ENCODE measurements at regions not wholly inside any gene's neighbourhood (a gene's known extent, or its start where the extent isn't known, plus 50 kb on each side); places are given as distances from the start of the nearest gene placed in this dataset.

DNA sequence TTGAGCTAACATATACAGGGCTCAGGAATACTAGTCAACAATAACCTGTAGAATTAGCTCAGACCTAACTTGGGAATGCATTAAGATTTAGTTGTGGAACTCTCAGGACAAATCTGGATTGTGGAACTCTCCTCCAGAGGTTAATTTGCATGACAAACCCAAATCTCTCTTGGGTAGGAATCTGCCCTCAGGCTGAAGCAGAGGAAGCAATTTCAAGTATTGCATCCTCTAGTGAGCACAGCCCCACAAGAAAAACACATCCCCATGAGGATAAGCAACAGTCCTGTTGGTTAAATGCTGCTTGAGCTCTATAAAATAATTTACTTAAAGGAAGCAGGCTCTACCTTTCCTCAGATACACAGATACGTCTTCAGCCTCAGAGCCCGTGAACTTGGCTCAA is 170.9 kb upstream of the STXBP5 start:
- ChIA-PET POLR2A (no interaction called here), CTCF (ENCODE audit: low intra/inter-chr PET ratio, low total read pairs) (no interaction called here)
- TF ChIP-seq ZSCAN25 (CRISPR knock-in tag; IDR thresholded peaks at IDR 0.05) (no peak), ZFP37 (CRISPR knock-in tag; IDR thresholded peaks at IDR 0.05; ENCODE audit: borderline replicate concordance) (no peak)
- TF ChIP-seq, protein P1, sequence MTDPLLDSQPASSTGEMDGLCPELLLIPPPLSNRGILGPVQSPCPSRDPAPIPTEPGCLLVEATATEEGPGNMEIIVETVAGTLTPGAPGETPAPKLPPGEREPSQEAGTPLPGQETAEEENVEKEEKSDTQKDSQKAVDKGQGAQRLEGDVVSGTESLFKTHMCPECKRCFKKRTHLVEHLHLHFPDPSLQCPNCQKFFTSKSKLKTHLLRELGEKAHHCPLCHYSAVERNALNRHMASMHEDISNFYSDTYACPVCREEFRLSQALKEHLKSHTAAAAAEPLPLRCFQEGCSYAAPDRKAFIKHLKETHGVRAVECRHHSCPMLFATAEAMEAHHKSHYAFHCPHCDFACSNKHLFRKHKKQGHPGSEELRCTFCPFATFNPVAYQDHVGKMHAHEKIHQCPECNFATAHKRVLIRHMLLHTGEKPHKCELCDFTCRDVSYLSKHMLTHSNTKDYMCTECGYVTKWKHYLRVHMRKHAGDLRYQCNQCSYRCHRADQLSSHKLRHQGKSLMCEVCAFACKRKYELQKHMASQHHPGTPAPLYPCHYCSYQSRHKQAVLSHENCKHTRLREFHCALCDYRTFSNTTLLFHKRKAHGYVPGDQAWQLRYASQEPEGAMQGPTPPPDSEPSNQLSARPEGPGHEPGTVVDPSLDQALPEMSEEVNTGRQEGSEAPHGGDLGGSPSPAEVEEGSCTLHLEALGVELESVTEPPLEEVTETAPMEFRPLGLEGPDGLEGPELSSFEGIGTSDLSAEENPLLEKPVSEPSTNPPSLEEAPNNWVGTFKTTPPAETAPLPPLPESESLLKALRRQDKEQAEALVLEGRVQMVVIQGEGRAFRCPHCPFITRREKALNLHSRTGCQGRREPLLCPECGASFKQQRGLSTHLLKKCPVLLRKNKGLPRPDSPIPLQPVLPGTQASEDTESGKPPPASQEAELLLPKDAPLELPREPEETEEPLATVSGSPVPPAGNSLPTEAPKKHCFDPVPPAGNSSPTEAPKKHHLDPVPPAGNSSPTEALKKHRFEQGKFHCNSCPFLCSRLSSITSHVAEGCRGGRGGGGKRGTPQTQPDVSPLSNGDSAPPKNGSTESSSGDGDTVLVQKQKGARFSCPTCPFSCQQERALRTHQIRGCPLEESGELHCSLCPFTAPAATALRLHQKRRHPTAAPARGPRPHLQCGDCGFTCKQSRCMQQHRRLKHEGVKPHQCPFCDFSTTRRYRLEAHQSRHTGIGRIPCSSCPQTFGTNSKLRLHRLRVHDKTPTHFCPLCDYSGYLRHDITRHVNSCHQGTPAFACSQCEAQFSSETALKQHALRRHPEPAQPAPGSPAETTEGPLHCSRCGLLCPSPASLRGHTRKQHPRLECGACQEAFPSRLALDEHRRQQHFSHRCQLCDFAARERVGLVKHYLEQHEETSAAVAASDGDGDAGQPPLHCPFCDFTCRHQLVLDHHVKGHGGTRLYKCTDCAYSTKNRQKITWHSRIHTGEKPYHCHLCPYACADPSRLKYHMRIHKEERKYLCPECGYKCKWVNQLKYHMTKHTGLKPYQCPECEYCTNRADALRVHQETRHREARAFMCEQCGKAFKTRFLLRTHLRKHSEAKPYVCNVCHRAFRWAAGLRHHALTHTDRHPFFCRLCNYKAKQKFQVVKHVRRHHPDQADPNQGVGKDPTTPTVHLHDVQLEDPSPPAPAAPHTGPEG (CRISPR knock-in tag; IDR thresholded peaks at IDR 0.05), result no peak
- in situ Hi-C loops (cut with HindIII; ENCODE audit: extremely low pct_ligation_motif_present, low pct_unique_long_range_greater_than_20kb) (no loop called here), intact Hi-C loops (cut with micrococcal nuclease; ENCODE audit: unreplicated experiment) (no loop called here)
- H3K27me3 ChIP-seq (ENCODE audit: control insufficient read depth in 1 of 2, insufficient read depth in 2 of 2, low read length in 2 of 2), result no peaks in the 10 kb centered on the region; a peak in 1 of 5 replicates
- no peaks in the 10 kb centered on the region for H3K4me1 ChIP-seq (ENCODE audit: insufficient read depth, low read length)
- H2AFZ ChIP-seq (ENCODE audit: low read length), result no peak overlapping the region
- no peaks in the 10 kb centered on the region for H4K20me1 ChIP-seq (ENCODE audit: insufficient read depth, low read length)
- no peak overlapping the region for H3K4me2 ChIP-seq (ENCODE audit: low read depth, low read length)
- H3K4me3 ChIP-seq (replicated peaks in 1 of 3; ENCODE audit: insufficient read depth in 1 of 3, low read depth in 2 of 3, low read length in 3 of 3), result no peak overlapping the region
- no peaks in the 10 kb centered on the region for H3K79me2 ChIP-seq (ENCODE audit: insufficient read depth, low read length)
- no peak for ATAC-seq
- H3K9me3 ChIP-seq (ENCODE audit: low read length), result no peaks in the 10 kb centered on the region
- no peak for FAIRE-seq
- no peak overlapping the region for H3K27ac ChIP-seq (ENCODE audit: extremely low read length, insufficient read depth, low read length)
- WGBS (ENCODE audit: low lambda C conversion rate), result 0% methylated on average over 2 of the region's 2 CpGs
- H3K9ac ChIP-seq (ENCODE audit: insufficient read depth, low read depth, low read length), result no peak overlapping the region
- no peak for DNase-seq (ENCODE audit: low spot score)
- H3K36me3 ChIP-seq (replicated peaks in 1 of 2; ENCODE audit: control insufficient read depth in 1 of 2, insufficient read depth in 2 of 2, low read length in 2 of 2), result no peaks in the 10 kb centered on the region
- BruUV-seq (replicated peaks), result no TSS peak

DNA sequence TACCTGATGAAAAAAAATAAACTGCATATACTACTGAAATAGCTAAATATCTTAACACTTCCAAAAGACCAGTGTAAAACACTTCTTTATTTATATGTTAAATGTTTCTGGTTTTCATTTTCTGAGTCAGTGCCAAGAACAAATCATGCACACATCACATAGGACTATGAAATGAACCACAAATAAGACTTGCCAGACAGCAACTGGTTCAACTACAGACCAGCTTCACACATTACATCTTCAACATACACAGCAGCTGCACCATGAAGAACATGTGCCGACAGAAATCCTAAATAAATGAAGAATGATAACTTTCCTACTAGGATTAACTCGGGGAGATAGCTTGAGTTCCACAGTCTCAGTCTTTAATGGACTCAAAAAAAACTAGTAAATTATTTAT is 168.3 kb upstream of the STXBP5 start:
- no peak for TF ChIP-seq IKZF4 (CRISPR knock-in tag; IDR thresholded peaks at IDR 0.05; ENCODE audit: borderline replicate concordance, low read depth, not compliant biosample characterization)
- Histone ChIP-seq H3K4me1 (ENCODE audit: insufficient read depth, low read length) (no peaks in the 10 kb centered on the region), H3K79me2 (ENCODE audit: insufficient read depth, low read length) (no peaks in the 10 kb centered on the region), H2AFZ (ENCODE audit: low read length) (no peak overlapping the region), H3K36me3 (replicated peaks in 1 of 2; ENCODE audit: control insufficient read depth in 1 of 2, insufficient read depth in 2 of 2, low read length in 2 of 2) (no peaks in the 10 kb centered on the region), H3K27me3 (ENCODE audit: control insufficient read depth in 1 of 2, insufficient read depth in 2 of 2, low read length in 2 of 2) (no peaks in the 10 kb centered on the region; a peak in 2 of 5 replicates), H3K4me2 (ENCODE audit: low read depth, low read length) (no peak overlapping the region), H3K9ac (ENCODE audit: insufficient read depth, low read depth, low read length) (no peak overlapping the region), H3K9me3 (ENCODE audit: low read length) (no peaks in the 10 kb centered on the region), H3K27ac (ENCODE audit: extremely low read length, insufficient read depth, low read length) (no peak overlapping the region), H4K20me1 (ENCODE audit: insufficient read depth, low read length) (no peaks in the 10 kb centered on the region), H3K4me3 (replicated peaks in 1 of 3; ENCODE audit: insufficient read depth in 1 of 3, low read depth in 2 of 3, low read length in 3 of 3) (no peak overlapping the region)
- intact Hi-C loops (cut with micrococcal nuclease; ENCODE audit: unreplicated experiment) (no loop called here), in situ Hi-C loops (cut with HindIII; ENCODE audit: extremely low pct_ligation_motif_present, low pct_unique_long_range_greater_than_20kb) (no loop called here)
- FAIRE-seq (no peak), ATAC-seq (no peak), DNase-seq (ENCODE audit: low spot score) (no peak)
- CTCF ChIA-PET (ENCODE audit: low intra/inter-chr PET ratio, low total read pairs), result no interaction called here
- no TSS peak for BruUV-seq (replicated peaks)
- WGBS (ENCODE audit: low lambda C conversion rate), result 22% methylated on average over 2 of the region's 2 CpGs
- POLR2A ChIA-PET, result no interaction called here
